Limb (tissue), 2 donors: ENCODE measurements at regions not wholly inside any gene's neighbourhood (a gene's known extent, or its start where the extent isn't known, plus 50 kb on each side); places are given as distances from the start of the nearest gene placed in this dataset.
"Not testable (repeated sequence)": the region's sequence is repeated elsewhere in the genome, so short reads cannot be mapped to it uniquely, and the experiment has no call there.

ENCODE experiments used
- DNase-seq, 2 donors: peaks; one replicate each; pipeline ENCODE4 v3.0.0-alpha.2; 2016; ENCODE audit errors: extremely low spot score in 2 of 2

DNA sequence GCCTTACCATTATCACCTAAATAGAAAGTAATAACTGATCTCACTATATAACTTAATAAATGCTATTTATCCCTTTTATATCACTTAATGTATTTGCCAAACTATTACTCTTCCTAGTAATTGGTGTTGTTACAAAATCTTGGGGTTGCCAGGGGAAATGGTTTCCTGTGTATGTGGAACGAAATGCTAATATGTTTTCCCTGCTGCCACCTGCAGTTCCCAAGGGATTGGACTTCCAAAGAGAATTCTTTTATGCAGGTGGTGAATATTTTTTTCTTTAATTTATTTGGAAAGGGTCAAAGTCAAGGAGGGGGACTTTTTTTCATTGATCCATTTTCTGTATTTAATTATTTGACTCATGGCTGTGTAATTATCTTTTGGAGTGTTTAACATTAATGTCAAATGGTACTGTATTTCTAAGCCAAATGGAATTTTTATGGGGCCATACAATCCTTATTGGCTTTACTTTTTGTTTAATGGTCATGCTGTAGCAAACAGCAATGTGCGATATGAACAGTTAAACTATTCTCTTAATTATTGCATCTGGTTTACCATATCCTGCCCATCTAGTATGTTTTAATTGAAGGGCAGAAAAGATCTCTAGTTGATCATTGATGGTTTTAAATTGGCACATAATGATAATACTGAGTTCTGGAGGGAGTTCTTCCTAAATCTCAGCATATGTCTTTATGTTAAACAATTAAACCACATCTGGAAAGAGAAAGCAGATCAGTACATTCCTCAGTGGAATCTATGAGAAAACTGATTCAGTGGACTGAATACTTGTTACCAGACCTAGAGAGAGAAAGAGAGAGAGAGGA is 486.3 kb downstream of the TTLL7 start:
- DNase-seq = no peak

DNA sequence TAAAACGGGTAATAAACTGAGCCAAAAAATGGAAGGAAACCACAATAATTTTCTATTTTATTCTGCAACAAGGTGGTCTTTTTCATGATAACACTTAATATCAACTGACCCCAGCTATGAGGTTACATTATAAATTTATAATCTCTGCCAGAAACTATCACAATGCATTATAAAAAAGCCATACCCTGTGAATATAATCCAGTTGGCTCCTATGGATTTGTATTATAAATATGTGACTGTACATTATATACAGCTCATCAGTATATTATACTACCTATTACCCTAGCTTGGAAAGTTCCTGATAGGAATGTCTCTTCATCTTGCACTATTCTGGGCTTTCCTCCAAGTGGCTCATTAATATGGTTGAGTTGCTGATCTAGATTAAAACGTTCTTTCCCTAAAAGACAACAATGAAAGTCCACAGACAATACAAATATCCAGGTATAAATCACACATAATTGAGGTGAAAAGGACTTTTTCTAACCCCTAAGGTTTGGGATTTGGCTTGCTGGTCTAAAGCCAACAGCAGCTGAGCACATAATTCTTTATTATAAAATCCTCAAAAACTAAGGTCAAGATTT is 487.7 kb downstream of the TTLL7 start:
- DNase-seq = no peak

DNA sequence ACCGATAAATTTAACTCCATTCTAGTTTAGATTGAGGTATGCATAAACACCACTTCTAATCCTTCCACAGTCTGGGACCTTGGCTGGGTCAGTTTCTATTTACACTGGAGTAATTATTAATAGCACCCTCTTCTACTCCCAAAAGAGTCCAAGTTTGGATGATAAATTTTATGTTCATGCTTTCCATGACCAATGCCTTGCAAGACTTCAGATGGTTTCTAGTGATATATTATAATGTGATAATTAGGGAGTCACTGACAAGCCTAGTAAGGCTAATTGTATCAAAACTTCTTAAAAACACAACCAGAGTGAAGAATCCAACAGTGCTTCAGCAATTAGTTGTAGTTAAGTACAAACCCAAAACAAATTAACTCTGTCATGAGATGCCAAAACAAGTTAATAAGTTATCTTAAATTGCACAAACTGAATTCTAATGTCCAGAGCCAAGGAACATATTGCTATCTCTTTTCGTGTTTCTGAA is 489.6 kb downstream of the TTLL7 start:
- DNase-seq = no peak

DNA sequence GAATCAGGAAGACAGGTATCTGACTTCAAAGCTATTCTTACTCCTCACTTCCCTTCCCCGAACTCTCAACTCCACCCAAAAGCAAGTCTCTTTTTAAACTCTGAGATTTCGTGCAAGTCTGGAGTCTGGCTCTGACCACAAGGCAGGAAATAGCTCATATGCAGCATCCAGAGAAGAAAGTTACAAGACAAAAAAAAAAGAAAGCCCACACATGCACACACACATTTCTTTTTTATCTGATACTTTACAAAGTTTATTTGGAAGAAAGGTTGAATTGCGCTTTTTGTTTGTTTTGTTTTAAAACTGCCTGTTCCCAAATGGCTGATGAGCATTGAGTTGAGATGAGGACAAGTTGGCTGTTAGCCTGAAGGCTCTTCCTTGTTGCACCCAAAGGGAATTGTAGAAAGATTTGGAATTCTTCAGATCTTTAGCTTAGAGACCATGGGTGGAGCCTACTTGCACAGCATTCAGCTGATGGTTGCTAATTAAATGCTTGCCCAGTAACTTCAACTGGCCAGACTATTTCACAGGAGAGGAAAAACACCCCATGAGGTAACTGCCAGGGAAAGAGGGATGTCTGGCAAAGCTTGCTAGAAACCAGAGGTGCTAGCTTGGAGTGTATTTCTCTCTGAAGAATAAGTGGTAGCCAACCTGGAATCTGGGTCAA is 490.3 kb downstream of the TTLL7 start:
- no peak for DNase-seq

DNA sequence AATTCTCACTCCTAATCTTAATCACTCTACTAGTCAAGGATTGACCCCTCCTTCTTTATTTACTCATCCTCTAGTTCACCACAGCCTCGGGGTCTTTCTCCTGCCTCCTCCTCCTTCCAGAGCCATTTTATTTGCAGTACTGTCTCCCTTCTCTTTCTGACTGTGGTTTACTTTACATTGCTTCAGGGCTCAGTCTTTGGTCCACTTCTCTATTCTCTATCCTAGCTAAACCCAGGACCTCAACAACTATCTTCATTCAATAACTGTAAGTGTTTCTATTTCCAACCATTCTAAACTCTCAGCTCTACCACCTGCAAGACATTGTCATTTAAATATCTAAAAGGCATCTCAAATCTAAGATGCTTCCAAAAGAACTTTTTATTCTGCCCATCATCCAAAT is 493.8 kb downstream of the TTLL7 start:
- no peak for DNase-seq

DNA sequence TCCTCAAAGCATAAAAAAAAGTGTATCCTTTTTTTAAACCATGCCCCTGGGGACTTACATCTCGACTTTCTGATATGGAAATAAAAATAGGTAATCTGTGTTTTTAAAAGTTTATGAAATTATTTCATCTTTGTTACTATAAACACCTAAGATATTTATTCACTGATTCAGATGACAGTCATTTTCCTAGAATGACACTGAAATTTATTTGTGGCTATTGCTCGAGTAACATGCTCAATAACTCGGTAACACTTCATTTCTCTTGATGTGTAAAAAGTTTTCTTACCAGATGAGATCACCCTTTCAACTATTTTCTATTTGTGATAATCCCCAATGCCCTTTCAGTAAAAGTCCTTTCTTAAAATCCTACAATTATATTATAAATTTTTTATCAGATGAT is 495.8 kb downstream of the TTLL7 start:
- no peak for DNase-seq

DNA sequence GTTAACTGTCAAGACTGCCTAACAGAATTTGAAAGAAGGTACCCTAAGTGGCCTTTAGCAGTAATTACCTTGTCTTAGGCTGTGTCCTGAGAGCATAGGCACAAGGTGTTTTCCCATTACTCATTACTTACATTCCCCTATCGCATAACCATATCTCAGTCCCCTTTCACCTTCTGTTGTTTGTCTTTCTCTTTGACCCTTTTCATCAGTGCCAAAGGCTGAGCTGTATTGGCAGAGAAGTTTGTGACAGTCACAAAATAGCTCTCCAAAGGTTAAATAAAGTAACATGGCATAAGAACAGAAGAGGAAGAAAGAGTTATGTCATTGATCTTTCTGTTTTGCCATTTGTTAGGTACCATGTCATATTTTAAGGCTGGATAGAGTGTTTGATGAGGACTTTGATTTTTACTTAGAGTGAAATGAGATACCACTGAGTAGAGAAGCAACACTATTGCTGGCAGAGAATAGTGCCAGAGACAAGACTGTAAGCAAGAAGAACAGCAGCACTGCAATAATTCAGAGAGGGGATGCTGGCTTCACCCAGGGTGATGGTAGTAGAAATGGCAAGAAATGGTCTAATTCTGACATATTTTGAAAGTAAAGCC is 497.8 kb downstream of the TTLL7 start:
- no peak for DNase-seq

DNA sequence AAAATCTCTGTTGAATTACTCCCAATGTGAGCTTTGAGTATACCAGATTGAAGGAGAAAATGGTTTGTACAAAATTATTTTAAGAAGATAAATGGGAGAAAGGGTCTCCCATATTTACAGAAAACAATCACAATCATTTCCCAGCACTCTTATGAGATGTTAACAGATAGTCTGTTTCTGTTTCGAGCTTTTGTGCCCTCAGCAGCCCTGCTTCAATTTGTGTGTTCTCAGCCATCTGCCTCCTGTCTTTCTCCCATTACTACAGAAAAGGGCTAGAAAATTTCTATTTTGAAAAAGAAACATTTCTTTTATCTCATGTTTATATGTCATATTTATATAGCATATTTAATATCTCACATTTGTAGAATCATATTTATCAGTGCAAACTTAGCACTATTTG is 498.4 kb downstream of the TTLL7 start:
- no peak for DNase-seq

DNA sequence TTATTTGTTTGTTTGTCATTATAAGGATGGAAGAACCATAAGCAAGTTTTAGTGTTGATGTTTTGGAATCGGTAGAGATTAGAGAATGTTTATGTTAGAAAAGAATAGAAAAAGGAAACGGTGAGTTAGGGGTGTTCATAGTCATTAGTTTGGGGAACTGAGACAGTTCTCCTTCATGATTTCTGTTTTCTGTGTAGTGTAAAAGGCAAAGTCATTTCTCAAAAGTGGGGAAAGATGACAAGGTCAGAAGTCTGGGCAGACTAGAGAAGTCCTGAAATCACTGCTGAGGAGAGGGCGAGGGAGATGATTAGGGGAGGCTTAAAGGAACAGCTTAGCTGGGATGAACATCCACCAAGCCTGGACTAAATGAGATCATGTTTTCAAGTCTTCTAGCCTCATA is 498.9 kb downstream of the TTLL7 start:
- no peak for DNase-seq

DNA sequence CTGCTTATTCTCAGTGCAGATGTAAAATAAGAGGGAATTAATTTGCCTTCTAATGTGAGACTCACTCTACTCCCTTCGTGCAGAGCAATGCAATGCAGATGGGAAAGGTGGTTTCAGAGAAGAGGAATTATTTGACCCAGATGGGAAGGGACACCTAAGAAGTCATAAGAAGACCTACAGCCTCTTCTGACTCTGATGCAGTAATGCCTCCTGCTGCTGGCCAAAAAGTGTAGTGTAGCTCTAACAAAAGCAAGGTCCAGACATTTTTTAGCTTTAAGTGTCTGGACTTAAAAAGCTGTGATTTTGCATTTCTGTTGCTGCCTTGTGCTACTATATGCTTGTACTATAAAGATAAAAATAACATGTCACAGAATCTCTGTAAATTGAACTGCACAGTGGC is 501.4 kb downstream of the TTLL7 start:
- no peak for DNase-seq

DNA sequence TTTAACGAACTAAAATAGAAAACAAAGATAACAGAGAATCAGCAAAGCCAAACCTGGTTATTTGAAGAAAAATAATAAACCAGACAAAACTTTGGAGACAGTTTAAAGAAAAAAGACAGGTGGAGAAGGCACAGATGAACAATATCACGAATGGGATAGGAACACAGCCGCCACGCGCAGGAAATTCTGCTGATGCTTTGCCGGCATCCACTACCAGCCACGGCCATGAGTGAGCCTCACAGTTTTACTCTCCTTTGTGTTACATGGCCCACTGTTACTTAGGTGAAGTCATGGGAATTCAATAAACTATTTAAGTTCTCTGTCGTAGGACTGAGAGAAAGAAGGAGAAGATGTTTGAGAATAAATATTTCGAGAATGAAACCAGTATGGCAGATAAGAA is 503.4 kb downstream of the TTLL7 start:
- no peak for DNase-seq

DNA sequence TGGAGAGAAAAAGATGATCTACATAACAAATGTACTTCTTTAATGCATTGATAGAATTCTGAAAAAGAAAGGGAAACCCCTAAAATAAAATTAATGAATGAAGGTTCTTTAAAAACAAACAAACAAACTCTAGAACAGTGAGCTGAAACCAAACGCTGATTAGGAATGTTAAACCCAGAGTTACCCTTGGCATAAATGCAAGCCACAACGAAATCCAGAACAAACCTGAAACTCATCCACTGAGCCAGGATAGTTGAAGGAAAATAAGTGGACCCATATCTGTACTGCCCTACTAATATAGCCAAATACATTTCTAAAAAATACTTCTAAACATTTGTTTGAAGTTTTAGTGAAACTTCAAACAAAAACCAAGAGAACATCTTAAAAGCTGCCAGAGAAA is 505.3 kb downstream of the TTLL7 start:
- no peak for DNase-seq

DNA sequence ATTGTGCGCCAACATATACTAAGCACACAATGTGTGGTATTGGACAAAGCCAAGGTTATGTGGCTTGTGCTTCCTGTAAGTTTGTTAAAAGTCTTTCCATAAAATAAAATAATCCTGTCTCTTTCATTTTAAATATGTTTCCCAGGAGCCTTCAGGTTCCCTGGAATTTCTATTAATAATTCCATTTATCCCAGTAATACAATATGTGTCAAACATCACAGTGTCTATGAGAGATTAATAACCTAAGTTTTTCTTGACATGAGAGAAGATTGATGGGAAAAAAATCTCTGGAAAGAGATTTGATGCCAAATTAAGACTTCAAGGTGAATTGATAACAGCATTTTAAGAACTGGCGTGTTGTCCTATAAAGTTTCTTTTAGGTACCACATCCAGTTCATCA is 507.0 kb downstream of the TTLL7 start:
- DNase-seq = no peak

DNA sequence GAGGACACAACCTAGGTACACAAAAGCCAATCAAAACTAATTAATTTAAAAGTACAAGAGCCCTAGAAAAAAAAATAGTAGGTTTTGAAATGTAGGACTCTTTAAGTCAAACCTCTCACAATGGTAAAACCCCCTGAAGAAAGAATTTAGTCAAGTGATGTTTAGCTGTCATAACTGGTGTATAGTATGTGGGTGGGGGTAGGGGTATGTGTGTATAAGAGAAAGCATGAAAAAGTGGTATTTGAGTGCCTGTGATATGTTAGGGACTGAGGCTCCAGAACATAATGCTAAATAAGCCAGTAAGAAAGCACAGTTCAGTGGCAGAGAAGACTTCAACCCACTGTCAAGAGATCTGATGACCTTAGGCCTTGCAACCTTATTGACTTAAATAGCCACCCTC is 507.9 kb downstream of the TTLL7 start:
- DNase-seq = no peak

DNA sequence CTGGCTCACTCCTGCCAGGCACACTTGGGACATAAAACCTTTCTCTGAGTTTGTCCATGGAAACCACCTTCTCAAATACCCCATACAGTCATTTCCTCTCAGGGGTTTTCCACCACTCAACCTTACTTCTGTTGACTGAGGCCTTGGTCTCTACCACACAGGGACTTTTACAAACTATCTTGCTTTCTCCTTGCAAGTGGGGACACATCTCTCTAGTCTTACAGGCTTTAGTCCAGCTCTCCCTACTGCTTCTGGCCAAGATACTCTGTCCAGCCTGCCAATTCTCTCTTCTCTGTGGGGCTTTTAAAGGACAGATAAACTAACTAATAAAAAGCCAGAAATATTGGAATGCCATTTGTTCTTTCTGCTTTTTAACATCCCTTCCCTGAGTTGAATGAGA is 510.8 kb downstream of the TTLL7 start:
- DNase-seq = not testable (repeated sequence)

DNA sequence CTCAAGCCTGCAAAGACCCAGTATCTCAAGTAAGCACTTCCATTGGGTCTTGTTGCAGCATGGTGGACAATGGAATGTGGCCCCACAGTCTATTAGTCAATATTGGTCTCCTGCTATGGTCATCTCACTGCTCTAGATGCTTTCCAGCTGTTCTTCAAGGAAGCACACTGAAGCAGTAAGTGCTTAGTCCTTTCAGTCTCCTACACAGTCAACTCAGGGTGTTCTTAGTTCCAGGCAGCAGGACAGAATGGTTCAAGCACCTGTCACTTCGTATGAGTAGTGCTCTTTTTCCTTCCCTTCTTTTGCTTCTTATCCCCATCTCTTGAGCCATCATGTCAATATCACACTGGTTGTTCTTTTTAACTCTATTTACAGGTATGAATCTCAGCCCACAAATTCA is 511.5 kb downstream of the TTLL7 start:
- DNase-seq = not testable (repeated sequence)

DNA sequence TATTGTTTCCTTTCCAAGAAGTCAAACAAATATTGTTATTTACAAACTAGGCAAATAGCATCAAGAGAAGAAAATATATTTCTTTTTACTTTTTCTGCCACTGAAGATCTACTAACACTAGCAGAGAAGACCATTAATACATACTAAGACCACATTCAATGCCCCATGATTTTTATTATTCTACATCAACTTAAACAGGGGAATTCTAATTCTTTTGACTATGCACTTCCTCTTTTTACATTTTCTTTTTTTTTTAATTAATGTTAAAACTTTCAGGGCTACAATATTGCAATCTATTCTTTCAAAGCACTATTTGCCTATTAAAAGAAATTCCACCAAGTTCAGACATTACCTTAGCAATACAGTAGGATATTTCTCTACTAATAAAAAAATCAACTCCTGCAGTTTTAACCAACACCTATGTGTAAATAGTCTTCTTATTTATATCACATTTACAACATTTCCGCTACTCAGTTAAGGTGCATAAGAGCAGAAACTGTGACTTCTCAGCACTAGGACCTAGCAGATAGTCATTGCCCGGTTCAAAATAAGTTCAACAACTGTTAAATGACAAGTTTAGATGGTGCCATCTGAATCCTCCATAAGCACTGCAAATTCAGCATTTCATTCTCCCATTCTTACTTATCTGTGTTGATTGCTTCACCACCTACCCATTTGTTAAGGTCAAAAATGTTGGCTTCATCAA is 513.5 kb downstream of the TTLL7 start:
- DNase-seq = not testable (repeated sequence)

DNA sequence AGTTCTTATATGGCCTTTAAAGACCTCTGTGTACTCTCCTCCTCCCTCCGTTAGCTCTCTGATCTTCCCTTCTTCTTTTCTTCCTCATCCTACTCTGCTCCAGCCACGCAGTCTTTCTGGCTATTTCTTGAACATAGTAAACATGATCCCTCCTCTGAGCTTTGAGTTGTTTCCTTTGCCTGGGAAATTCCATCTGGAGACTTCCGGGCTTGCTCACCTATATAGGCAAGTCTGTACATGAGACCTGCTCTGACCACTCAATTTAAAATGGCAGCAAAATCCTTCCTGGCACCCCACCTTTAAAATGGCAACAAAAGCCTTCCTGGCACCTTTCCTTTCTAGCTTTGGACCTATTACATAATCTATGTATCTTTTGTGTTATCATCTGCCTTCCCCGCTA is 517.6 kb downstream of the TTLL7 start:
- DNase-seq = not testable (repeated sequence)

DNA sequence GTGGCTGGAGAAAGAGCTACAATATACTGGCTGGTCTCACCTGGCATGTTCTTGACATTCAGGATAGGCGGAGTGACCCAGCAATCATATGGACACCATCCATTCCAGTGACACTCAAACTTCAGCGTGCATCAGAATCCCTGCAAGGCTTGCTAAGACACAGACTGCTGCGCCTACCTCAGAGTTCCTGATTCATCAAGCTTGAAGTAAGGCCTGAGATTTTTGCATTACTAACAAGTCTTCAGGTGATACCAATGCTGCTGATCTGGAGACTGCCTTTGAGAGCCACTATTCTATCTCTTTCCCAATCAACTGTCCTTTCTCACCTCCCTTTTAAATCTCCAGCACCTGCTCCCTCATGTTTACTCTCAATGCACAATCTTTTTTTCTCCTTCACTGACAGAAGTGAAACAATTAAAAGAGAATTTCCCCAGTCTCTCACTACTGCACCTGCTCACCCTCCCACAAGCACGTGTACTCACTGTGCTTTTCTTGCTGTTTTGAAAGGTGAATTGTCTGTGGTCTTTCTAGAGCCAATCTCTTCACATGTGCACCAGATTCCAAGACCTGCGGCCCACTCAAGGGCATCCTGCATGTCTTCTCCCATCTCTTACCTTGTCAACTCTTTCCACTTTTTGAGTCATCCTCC is 519.2 kb downstream of the TTLL7 start:
- DNase-seq = not testable (repeated sequence)

DNA sequence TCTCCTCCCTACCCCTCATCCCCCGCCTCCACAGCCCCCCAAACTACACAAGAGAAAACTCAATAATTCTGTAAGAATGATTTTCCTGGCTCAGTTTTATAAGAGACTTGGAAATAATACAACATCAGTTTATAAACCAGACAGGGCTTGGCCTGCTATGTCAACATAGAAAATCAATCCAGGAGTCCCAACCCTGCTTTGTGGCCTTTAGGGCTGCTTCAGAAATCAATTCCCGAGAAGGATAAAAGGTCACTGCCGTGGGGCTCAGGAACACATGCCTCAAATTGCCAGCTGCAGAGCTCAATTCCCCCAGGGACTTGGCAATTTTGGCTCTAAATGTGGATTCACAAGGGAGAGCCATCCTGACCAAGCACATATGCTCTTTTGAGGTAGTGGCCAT is 520.8 kb downstream of the TTLL7 start:
- not testable (repeated sequence) for DNase-seq

DNA sequence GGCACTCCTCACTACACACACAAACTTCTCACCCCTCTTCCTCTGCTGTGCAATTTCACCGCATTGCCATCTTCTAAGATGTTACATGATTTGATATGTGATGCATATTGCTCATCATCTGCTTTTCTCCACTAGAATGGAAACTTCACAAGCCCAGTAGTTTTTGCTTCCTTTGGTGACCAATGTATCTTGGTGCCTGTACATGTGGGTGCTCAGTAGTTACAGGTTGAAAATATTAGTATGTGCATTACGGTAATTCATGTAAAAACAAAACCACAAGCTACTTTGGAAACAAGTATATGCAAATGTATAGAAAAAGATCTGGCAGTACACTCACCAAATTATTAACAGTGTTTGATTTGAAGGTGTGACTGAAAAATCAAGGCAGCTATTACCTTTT is 522.4 kb downstream of the TTLL7 start:
- DNase-seq = not testable (repeated sequence)
